ENCODE measurements at regions not wholly inside any gene's neighbourhood (a gene's known extent, or its start where the extent isn't known, plus 50 kb on each side); places are given as distances from the start of the nearest gene placed in this dataset.

DNA sequence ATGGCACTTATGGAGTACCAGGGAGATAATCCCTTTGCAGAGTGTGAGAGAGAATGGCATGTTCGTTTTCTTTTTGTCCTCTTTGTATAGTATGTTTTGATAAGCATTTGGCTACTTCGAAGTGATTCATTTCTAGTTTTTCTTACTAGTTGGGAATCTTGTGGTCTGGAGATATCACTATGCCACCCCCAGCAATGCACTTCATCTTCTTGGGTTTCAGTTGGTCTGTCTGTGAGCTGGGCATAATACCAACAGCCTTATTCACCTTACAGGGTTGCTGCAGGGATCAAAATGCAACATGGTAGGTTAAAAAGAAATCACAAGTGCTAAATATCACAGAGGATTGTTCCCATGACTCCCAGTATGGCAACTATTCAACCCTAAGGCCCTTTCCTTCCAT is 387.8 kb upstream of the CADM1 start:
- TF ChIP-seq, protein P1, sequence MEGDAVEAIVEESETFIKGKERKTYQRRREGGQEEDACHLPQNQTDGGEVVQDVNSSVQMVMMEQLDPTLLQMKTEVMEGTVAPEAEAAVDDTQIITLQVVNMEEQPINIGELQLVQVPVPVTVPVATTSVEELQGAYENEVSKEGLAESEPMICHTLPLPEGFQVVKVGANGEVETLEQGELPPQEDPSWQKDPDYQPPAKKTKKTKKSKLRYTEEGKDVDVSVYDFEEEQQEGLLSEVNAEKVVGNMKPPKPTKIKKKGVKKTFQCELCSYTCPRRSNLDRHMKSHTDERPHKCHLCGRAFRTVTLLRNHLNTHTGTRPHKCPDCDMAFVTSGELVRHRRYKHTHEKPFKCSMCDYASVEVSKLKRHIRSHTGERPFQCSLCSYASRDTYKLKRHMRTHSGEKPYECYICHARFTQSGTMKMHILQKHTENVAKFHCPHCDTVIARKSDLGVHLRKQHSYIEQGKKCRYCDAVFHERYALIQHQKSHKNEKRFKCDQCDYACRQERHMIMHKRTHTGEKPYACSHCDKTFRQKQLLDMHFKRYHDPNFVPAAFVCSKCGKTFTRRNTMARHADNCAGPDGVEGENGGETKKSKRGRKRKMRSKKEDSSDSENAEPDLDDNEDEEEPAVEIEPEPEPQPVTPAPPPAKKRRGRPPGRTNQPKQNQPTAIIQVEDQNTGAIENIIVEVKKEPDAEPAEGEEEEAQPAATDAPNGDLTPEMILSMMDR (IDR thresholded peaks at IDR 0.05 in 4 of 5, conservative IDR thresholded peaks at IDR 0.05 in 1 of 5): no peak
- TF ChIP-seq POLR2A (IDR thresholded peaks at IDR 0.05): no peak

Measured in gastrocnemius medialis (tissue), 4 donors.